ENCODE measurements at regions not wholly inside any gene's neighbourhood (a gene's known extent, or its start where the extent isn't known, plus 50 kb on each side); places are given as distances from the start of the nearest gene placed in this dataset.

- DNase-seq (ENCODE audit: extremely low read depth, low read depth) = no peak
- no peak for TF ChIP-seq CTCF (IDR thresholded peaks at IDR 0.05; ENCODE audit: low read depth, low read length)
Measured at GRCh38 chr2:66661253-66662173, 226.6 kb downstream of the MEIS1 start.

GRCh38 chr2:66665124-66665984, 230.4 kb downstream of the MEIS1 start:
- DNase-seq (ENCODE audit: extremely low read depth, low read depth) = no peak

GRCh38 chr2:66667301-66667700, 232.4 kb downstream of the MEIS1 start:
- DNase-seq (ENCODE audit: extremely low read depth, low read depth) = no peak
- TF ChIP-seq CTCF (IDR thresholded peaks at IDR 0.05; ENCODE audit: low read depth, low read length) = no peak

More at GRCh38 chr2:66665124-66665984, 230.4 kb downstream of the MEIS1 start:
- TF ChIP-seq CTCF (IDR thresholded peaks at IDR 0.05; ENCODE audit: low read depth, low read length) = no peak

- no peak for DNase-seq (ENCODE audit: extremely low read depth, low read depth)
- no peak for TF ChIP-seq CTCF (IDR thresholded peaks at IDR 0.05; ENCODE audit: low read depth, low read length)
Measured at GRCh38 chr2:66673286-66673685, 238.4 kb downstream of the MEIS1 start.

GRCh38 chr2:66674087-66674486, 239.2 kb downstream of the MEIS1 start:
- TF ChIP-seq CTCF (IDR thresholded peaks at IDR 0.05; ENCODE audit: low read depth, low read length) = no peak
- DNase-seq (ENCODE audit: extremely low read depth, low read depth) = no peak

GRCh38 chr2:66675591-66675990, 240.7 kb downstream of the MEIS1 start:
- TF ChIP-seq CTCF (IDR thresholded peaks at IDR 0.05; ENCODE audit: low read depth, low read length) = no peak
- DNase-seq (ENCODE audit: extremely low read depth, low read depth) = no peak

GRCh38 chr2:66679442-66679841, 244.5 kb downstream of the MEIS1 start:
- no peak for DNase-seq (ENCODE audit: extremely low read depth, low read depth)

More at GRCh38 chr2:66679442-66679841, 244.5 kb downstream of the MEIS1 start:
- no peak for TF ChIP-seq CTCF (IDR thresholded peaks at IDR 0.05; ENCODE audit: low read depth, low read length)
